ENCODE measurements at regions not wholly inside any gene's neighbourhood (a gene's known extent, or its start where the extent isn't known, plus 50 kb on each side); places are given as distances from the start of the nearest gene placed in this dataset.

DNA sequence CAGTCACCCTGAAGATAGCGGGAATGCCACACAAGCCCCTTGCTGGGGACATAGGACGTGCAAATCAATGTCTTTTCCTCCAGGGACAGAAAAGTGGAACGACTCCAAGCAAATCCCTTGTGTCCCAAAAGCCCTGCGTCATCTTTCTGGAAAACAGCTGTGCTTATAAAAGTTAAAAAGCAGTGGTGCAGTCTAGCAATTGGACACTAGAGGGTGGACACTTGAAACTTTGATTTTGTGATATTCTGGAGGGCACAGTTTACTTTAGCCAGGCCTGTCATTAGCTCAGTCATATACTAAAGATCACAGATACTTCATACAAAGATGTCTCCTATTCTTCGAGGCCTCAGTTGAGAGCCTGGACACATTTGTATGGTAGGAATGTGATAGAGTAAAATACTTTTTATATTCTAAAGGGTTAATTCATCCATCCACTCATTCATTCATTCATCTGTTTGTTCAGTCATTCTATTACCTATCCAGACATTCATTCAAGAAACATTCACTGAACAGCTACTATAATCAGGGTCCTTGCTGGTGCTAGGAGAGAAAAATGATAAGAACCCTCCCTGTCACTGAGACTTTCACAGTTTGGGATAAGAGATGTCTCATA lies 63.8 kb upstream of the ANKRD34C start:
- intact Hi-C loops (cut with DNase I; ENCODE audit: low total_unique reads) = no loop called here
- peaks cover 10% of the 10 kb centered on the region for H3K27me3 ChIP-seq
- no peak overlapping the region for H3K27ac ChIP-seq
- DNase-seq = no peak
- H3K4me1 ChIP-seq = no peaks in the 10 kb centered on the region
- H3K4me3 ChIP-seq = no peak overlapping the region
- in situ Hi-C loops (cut with MboI; ENCODE audit: low pct_ligation_motif_present in 1 of 4, low pct_unique_long_range_greater_than_20kb in 1 of 4, low sequenced_read_pairs in 3 of 4) = no loop called here
- H3K36me3 ChIP-seq = no peaks in the 10 kb centered on the region
- WGBS, 2 donors (ENCODE audit: low coverage in 1 of 2) = 48 to 60% methylated on average over 4 to 5 of the region's 5 CpGs
- no peak for TF ChIP-seq CTCF (IDR thresholded peaks at IDR 0.05)
- TF ChIP-seq EP300 (IDR thresholded peaks at IDR 0.05; ENCODE audit: low read depth) = no peak
- no peak for TF ChIP-seq POLR2AphosphoS5 (IDR thresholded peaks at IDR 0.05)
- TF ChIP-seq POLR2A (IDR thresholded peaks at IDR 0.05) = no peak
- no peaks in the 10 kb centered on the region for H3K9me3 ChIP-seq

DNA sequence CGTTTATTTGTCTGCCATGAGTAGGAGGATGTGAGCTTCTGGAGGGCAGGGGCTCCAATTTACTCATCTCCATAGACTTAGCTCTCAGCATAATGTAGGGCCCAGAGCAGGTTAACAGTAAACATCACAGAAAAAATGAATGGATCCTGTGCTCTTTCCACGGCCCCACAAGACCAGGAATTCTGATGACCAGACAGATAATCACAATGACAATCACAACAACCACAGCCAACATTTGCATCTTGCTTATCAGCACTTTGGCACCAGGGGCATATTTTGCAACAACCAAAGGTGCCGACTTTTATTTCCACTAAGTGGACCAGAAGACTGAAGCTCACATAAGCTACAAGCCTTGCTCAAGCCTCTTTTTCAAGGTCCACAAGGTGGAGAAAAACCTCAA lies 68.9 kb upstream of the ANKRD34C start:
- intact Hi-C loops (cut with DNase I; ENCODE audit: low total_unique reads) = no loop called here
- H3K27ac ChIP-seq = no peak overlapping the region
- no peaks in the 10 kb centered on the region for H3K36me3 ChIP-seq
- H3K9me3 ChIP-seq = no peaks in the 10 kb centered on the region
- H3K27me3 ChIP-seq = peaks cover 35% of the 10 kb centered on the region
- H3K4me3 ChIP-seq = no peak overlapping the region
- TF ChIP-seq CTCF (IDR thresholded peaks at IDR 0.05) = no peak
- no peak for DNase-seq
- H3K4me1 ChIP-seq = no peaks in the 10 kb centered on the region
- 50% methylated on average over 2 to 3 of the region's 3 CpGs for WGBS, 2 donors (ENCODE audit: low coverage in 1 of 2)
- in situ Hi-C loops (cut with MboI; ENCODE audit: low pct_ligation_motif_present in 1 of 4, low pct_unique_long_range_greater_than_20kb in 1 of 4, low sequenced_read_pairs in 3 of 4) = no loop called here

GRCh38 chr15:79212589-79213157 lies 69.8 kb upstream of the ANKRD34C start:
- no peaks in the 10 kb centered on the region for H3K9me3 ChIP-seq
- no peaks in the 10 kb centered on the region for H3K4me1 ChIP-seq
- no peak for DNase-seq
- peaks cover 36% of the 10 kb centered on the region for H3K27me3 ChIP-seq
- TF ChIP-seq POLR2AphosphoS5 (IDR thresholded peaks at IDR 0.05) (no peak), POLR2A (IDR thresholded peaks at IDR 0.05) (no peak), EP300 (IDR thresholded peaks at IDR 0.05; ENCODE audit: low read depth) (no peak), CTCF (IDR thresholded peaks at IDR 0.05) (no peak)
- no peak overlapping the region for H3K27ac ChIP-seq
- WGBS, 2 donors (ENCODE audit: low coverage in 1 of 2) = 68% methylated on average over 11 of the region's 11 CpGs; no CpG with 5 or more reads in 1 of the 2 donors
- in situ Hi-C loops (cut with MboI; ENCODE audit: low pct_ligation_motif_present in 1 of 4, low pct_unique_long_range_greater_than_20kb in 1 of 4, low sequenced_read_pairs in 3 of 4) (no loop called here), intact Hi-C loops (cut with DNase I; ENCODE audit: low total_unique reads) (no loop called here)
- no peaks in the 10 kb centered on the region for H3K36me3 ChIP-seq
- H3K4me3 ChIP-seq = no peak overlapping the region

DNA sequence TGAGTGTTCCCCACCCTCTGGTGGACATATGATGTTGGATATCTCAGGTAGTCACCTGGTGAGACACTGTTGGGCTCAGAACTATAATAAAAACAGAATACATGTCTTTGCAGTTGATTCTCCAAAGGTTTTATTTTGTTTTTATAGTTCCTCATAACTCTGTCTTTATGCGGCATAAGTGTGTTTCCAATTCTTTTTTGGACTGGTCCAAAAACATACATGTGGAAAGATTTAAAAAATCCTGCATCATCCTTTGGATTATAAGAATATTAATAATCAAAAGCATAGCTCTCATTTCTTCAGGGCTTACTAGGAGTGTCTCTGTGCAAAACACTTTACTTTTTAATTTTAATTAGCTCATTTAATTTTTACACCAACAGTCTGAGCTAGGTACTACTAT lies 71.0 kb upstream of the ANKRD34C start:
- DNase-seq = no peak
- Histone ChIP-seq H3K27me3 (peaks cover 36% of the 10 kb centered on the region), H3K4me3 (no peak overlapping the region), H3K4me1 (no peaks in the 10 kb centered on the region), H3K9me3 (no peaks in the 10 kb centered on the region), H3K36me3 (no peaks in the 10 kb centered on the region), H3K27ac (no peak overlapping the region)
- intact Hi-C loops (cut with DNase I; ENCODE audit: low total_unique reads) = no loop called here
- in situ Hi-C loops (cut with MboI; ENCODE audit: low pct_ligation_motif_present in 1 of 4, low pct_unique_long_range_greater_than_20kb in 1 of 4, low sequenced_read_pairs in 3 of 4) = no loop called here
- TF ChIP-seq POLR2AphosphoS5 (IDR thresholded peaks at IDR 0.05) (no peak), POLR2A (IDR thresholded peaks at IDR 0.05) (no peak), CTCF (IDR thresholded peaks at IDR 0.05) (no peak), EP300 (IDR thresholded peaks at IDR 0.05; ENCODE audit: low read depth) (no peak)
- 71 to 78% methylated on average over 1 of the region's 1 CpG for WGBS, 2 donors (ENCODE audit: low coverage in 1 of 2)
